GM23338 (cell line): ENCODE measurements at regions not wholly inside any gene's neighbourhood (a gene's known extent, or its start where the extent isn't known, plus 50 kb on each side); places are given as distances from the start of the nearest gene placed in this dataset.
A peak's percentile ranks its signal among the peaks of the same experiment; 100 is the strongest.
"Not testable (repeated sequence)": the region's sequence is repeated elsewhere in the genome, so short reads cannot be mapped to it uniquely, and the experiment has no call there.

Experiments
- ATAC-seq: fragments of 200-7000 bp; cut with Tn5 transposase; 3 replicates; pipeline ENCODE4 v1.9.1; 2020
- DNase-seq: peaks from one replicate; pipeline ENCODE4 v3.0.0-alpha.2; 2015; ENCODE audit warnings: low spot score
- H2AFZ ChIP-seq: fragments of 200-600 bp; sonication (generic); 2 replicates; pipeline ENCODE4 v1.8.0; 2016; ENCODE audit warnings: antibody characterized with exemption, mild to moderate bottlenecking, moderate library complexity
- H3F3A ChIP-seq: fragments of 200-600 bp; sonication (generic); replicated peaks from 2 replicates; pipeline ENCODE4 v1.8.0; 2017; ENCODE audit warnings: antibody characterized with exemption, mixed run types, low read depth
- H3K27ac ChIP-seq: fragments of 200-600 bp; sonication (generic); 2 replicates; pipeline ENCODE4 v1.6.1; 2016; ENCODE audit warnings: low read depth
- H3K27me3 ChIP-seq: fragments of 200-600 bp; sonication (generic); 2 replicates; pipeline ENCODE4 v1.8.0; 2016; ENCODE audit warnings: mild to moderate bottlenecking, mixed run types, moderate library complexity; ENCODE audit not compliant: insufficient read depth
- H3K36me3 ChIP-seq: fragments of 200-600 bp; sonication (generic); 2 replicates; pipeline ENCODE4 v1.8.0; 2016; ENCODE audit warnings: mild to moderate bottlenecking; ENCODE audit not compliant: insufficient read depth
- H3K4me1 ChIP-seq: fragments of 200-600 bp; sonication (generic); 2 replicates; pipeline ENCODE4 v1.8.0; 2016; ENCODE audit warnings: mild to moderate bottlenecking, moderate library complexity; ENCODE audit not compliant: insufficient read depth
- H3K4me2 ChIP-seq: fragments of 200-600 bp; sonication (generic); 2 replicates; pipeline ENCODE4 v1.7.1; 2017; ENCODE audit warnings: mixed run types
- H3K4me3 ChIP-seq: fragments of 200-600 bp; sonication (generic); 2 replicates; pipeline ENCODE4 v1.6.1; 2016; ENCODE audit warnings: mixed run types
- H3K79me2 ChIP-seq: fragments of 200-600 bp; sonication (generic); replicated peaks from 2 replicates; pipeline ENCODE4 v1.8.0; 2017; ENCODE audit warnings: mild to moderate bottlenecking; ENCODE audit not compliant: insufficient read depth
- H3K9me2 ChIP-seq: fragments of 200-600 bp; sonication (generic); 2 replicates; pipeline ENCODE4 v1.8.0; 2017; ENCODE audit not compliant: insufficient read depth
- H4K20me1 ChIP-seq: fragments of 200-600 bp; sonication (generic); replicated peaks from 2 replicates; pipeline ENCODE4 v1.8.0; 2017; ENCODE audit warnings: mild to moderate bottlenecking; ENCODE audit not compliant: insufficient read depth
- H3K27ac Mint-ChIP-seq: 2 replicates; pipeline ENCODE4 v1.8.0; 2020; ENCODE audit warnings: inconsistent platforms, mild to moderate bottlenecking, moderate library complexity, mixed read lengths
- H3K27me3 Mint-ChIP-seq: 3 replicates; pipeline ENCODE4 v1.8.0; 2022; ENCODE audit warnings: low read depth, mild to moderate bottlenecking, moderate library complexity, mixed read lengths, inconsistent platforms; ENCODE audit not compliant: insufficient read depth, poor library complexity
- H3K36me3 Mint-ChIP-seq: 3 replicates; pipeline ENCODE4 v1.8.0; 2021; ENCODE audit warnings: low read depth, mild to moderate bottlenecking, inconsistent platforms, moderate library complexity, mixed read lengths
- H3K4me1 Mint-ChIP-seq: 3 replicates; pipeline ENCODE4 v1.8.0; 2020; ENCODE audit warnings: mild to moderate bottlenecking, inconsistent platforms, mixed read lengths
- H3K4me3 Mint-ChIP-seq: 3 replicates; pipeline ENCODE4 v1.8.0; 2021; ENCODE audit warnings: moderate library complexity, mild to moderate bottlenecking, inconsistent platforms, mixed read lengths
- H3K9me3 Mint-ChIP-seq: 3 replicates; pipeline ENCODE4 v1.8.0; 2020; ENCODE audit warnings: moderate library complexity, mild to moderate bottlenecking, inconsistent platforms, mixed read lengths
- CREB1 ChIP-seq: fragments of 250-450 bp; sonication (Bioruptor Pico); IDR thresholded peaks from 2 replicates; pipeline ENCODE4 v1.5.0; 2020; ENCODE audit warnings: low read depth, mild to moderate bottlenecking, moderate library complexity
- ETS1 ChIP-seq: IDR thresholded peaks from 2 replicates; pipeline ENCODE4 v1.6.1; 2016; ENCODE audit warnings: antibody characterized with exemption
- EZH2 ChIP-seq: fragments of 200-600 bp; sonication (generic); IDR thresholded peaks from one replicate; pipeline ENCODE4 v1.8.0; 2017; ENCODE audit warnings: antibody characterized with exemption, mild to moderate bottlenecking, low read depth; ENCODE audit not compliant: unreplicated experiment
- EZH2phosphoT487 ChIP-seq: fragments of 200-600 bp; sonication (generic); IDR thresholded peaks from one replicate; pipeline ENCODE4 v1.8.1; 2018; ENCODE audit warnings: antibody characterized with exemption; ENCODE audit not compliant: unreplicated experiment
- JUNB ChIP-seq: IDR thresholded peaks from one replicate; pipeline ENCODE4 v1.6.1; 2016; ENCODE audit warnings: antibody characterized with exemption; ENCODE audit not compliant: unreplicated experiment
- NANOG ChIP-seq: IDR thresholded peaks from 2 replicates; pipeline ENCODE4 v1.6.1; 2016; ENCODE audit warnings: antibody characterized with exemption, borderline replicate concordance
- POLR2AphosphoS5 ChIP-seq: IDR thresholded peaks from 2 replicates; pipeline ENCODE4 v1.6.1; 2016; ENCODE audit warnings: antibody characterized with exemption, low read depth
- STAT1 ChIP-seq: IDR thresholded peaks from one replicate; pipeline ENCODE4 v1.6.1; 2016; ENCODE audit warnings: antibody characterized with exemption; ENCODE audit not compliant: unreplicated experiment
- ZNF114 ChIP-seq: fragments of 250-450 bp; sonication (Bioruptor Pico); IDR thresholded peaks from 2 replicates; pipeline ENCODE4 v1.5.0; 2020; ENCODE audit warnings: mild to moderate bottlenecking, moderate library complexity
- ZNF331 ChIP-seq: fragments of 250-450 bp; sonication (Bioruptor Pico); IDR thresholded peaks from 2 replicates; pipeline ENCODE4 v1.5.0; 2020; ENCODE audit warnings: low read depth, mild to moderate bottlenecking, moderate library complexity
- ZNF462 ChIP-seq: fragments of 250-450 bp; sonication (Bioruptor Pico); IDR thresholded peaks from 2 replicates; pipeline ENCODE4 v1.5.0; 2020; ENCODE audit warnings: mild to moderate bottlenecking, moderate library complexity

- TF ChIP-seq POLR2AphosphoS5 = peak; percentile 55; the same call in 1 of the 2 replicates
- not testable (repeated sequence) for H2AFZ ChIP-seq, H3K36me3 ChIP-seq, ATAC-seq, H3K9me2 ChIP-seq, H3K9me3 Mint-ChIP-seq, H3F3A ChIP-seq, H4K20me1 ChIP-seq, H3K27me3 ChIP-seq
- Mint-ChIP-seq H3K27me3 (peaks cover 15% of the 10 kb centered on the region), H3K27ac (peak overlapping the region; percentile 94), H3K4me1 (peaks cover 63% of the 10 kb centered on the region), H3K36me3 (peaks cover 13% of the 10 kb centered on the region), H3K4me3 (peak overlapping the region; percentile 51)
- peak; percentile 21 for DNase-seq
- Histone ChIP-seq H3K4me1 (peaks cover 45% of the 10 kb centered on the region), H3K79me2 (peaks cover 16% of the 10 kb centered on the region), H3K27ac (peak overlapping the region; percentile 97), H3K4me3 (peak overlapping the region; percentile 42), H3K4me2 (peak overlapping the region; percentile 70)
These were observed 57.6 kb upstream of the SPP1 start for GRCh38 chr4:87917911-87918310.

DNA sequence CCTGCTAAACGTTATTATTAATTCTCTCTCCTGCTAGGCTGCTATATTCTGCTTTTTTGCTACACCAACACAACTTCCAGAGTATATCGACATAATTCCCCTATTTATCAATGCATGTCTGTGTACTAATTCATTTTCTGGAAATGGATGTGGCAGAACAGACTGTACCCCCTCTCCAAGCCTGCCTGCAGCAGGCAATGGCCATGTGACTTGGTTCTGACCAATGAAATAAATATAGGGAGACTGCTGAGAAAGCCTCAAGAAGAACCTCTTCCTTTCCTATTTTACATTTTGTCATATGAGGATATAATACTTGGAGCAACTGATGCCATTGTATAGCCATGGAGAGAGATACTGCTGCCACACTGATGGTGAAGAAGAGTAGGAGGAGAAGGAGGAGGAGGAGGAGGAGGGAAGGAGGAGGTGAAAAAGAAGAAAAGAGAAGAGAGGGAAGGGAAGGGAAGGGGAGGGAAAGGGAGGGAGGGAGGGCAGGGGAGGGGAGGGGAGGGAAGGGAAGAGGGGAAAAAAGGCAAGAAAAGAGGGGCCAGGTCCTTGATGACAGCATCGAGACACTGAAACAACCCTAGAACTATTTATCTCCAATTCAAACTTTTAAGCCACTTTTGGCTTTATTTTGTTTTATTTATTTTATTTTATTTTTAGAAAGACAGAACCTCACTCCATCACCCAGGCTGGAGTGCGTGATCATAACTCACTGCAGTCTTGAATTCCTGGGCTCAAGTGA, 57.0 kb upstream of the SPP1 start:
- peak overlapping the region; percentile 98 for H3K27ac Mint-ChIP-seq
- Histone ChIP-seq H3K27ac (peak overlapping the region; percentile 97), H3K27me3 (no peaks in the 10 kb centered on the region), H3K79me2 (peaks cover 22% of the 10 kb centered on the region), H3K4me2 (peak overlapping the region; percentile 70), H2AFZ (no peak overlapping the region), H3K36me3 (peaks cover 5% of the 10 kb centered on the region; the same call in 1 of the 2 replicates), H4K20me1 (no peaks in the 10 kb centered on the region), H3K4me3 (peak overlapping the region; percentile 42), H3K9me2 (no peaks in the 10 kb centered on the region), H3F3A (peaks cover 5% of the 10 kb centered on the region; the same call in 1 of the 2 replicates), H3K4me1 (peaks cover 40% of the 10 kb centered on the region)
- H3K9me3 Mint-ChIP-seq = peaks cover 15% of the 10 kb centered on the region; the same call in 2 of the 3 replicates
- DNase-seq (peak; percentile 37), ATAC-seq (peak; percentile 9; the same call in 2 of the 3 replicates)
- peak overlapping the region; percentile 57 for H3K4me3 Mint-ChIP-seq
- peaks cover 19% of the 10 kb centered on the region for H3K36me3 Mint-ChIP-seq
- H3K4me1 Mint-ChIP-seq = peaks cover 59% of the 10 kb centered on the region
- H3K27me3 Mint-ChIP-seq = peaks cover 21% of the 10 kb centered on the region
- no peak for TF ChIP-seq NANOG
- TF ChIP-seq EZH2phosphoT487 = no peak
- TF ChIP-seq ETS1 = no peak
- no peak for TF ChIP-seq JUNB
- no peak for TF ChIP-seq ZNF462
- TF ChIP-seq CREB1 (CRISPR knock-in tag) = no peak
- TF ChIP-seq STAT1 = no peak
- TF ChIP-seq ZNF331 (CRISPR knock-in tag) = no peak
- TF ChIP-seq POLR2AphosphoS5 = no peak; the same call in 1 of the 2 replicates
- no peak for TF ChIP-seq EZH2
- no peak for TF ChIP-seq ZNF114 (CRISPR knock-in tag)
